A673 (cell line): ENCODE measurements at regions not wholly inside any gene's neighbourhood (a gene's known extent, or its start where the extent isn't known, plus 50 kb on each side); places are given as distances from the start of the nearest gene placed in this dataset.

Experiments
- BruUV-seq: library from RNA; stranded (reverse); fragments of 400-500 nt; replicated peaks from 2 replicates; lab custom pipeline; 2021; lab: Mats Ljungman, UMichigan
- CTCF ChIA-PET: fragments of 300-600 bp; sonication (Branson Sonifier 250); formaldehyde crosslinking; loops from one replicate; lab custom pipeline; 2022; ENCODE audit warnings: antibody characterized with exemption; lab: Charles Lee
- POLR2A ChIA-PET: fragments of 300-600 bp; sonication (Branson Sonifier 250); formaldehyde crosslinking; loops from one replicate; lab custom pipeline; 2022; ENCODE audit warnings: antibody characterized with exemption; ENCODE audit not compliant: low non-redundant PET; lab: Charles Lee
- DNase-seq: peaks from one replicate; pipeline ENCODE4 v3.0.0-alpha.2; 2015; ENCODE audit warnings: low spot score
- H3K27ac ChIP-seq: fragments of 200-600 bp; sonication (generic); 2 replicates; pipeline ENCODE4 v1.5.1; 2016; ENCODE audit warnings: mixed run types, low read depth, mild to moderate bottlenecking, mixed read lengths, antibody characterized with exemption, low read length; ENCODE audit not compliant: poor library complexity, severe bottlenecking
- H3K27me3 ChIP-seq: fragments of 200-600 bp; sonication (generic); replicated peaks from 2 replicates; pipeline ENCODE4 v1.6.1; 2017; ENCODE audit warnings: mixed run types, low read depth, mild to moderate bottlenecking, mixed read lengths, antibody characterized with exemption, low read length; ENCODE audit not compliant: insufficient read depth, poor library complexity
- H3K36me3 ChIP-seq: fragments of 200-600 bp; sonication (generic); 2 replicates; pipeline ENCODE4 v1.6.1; 2016; ENCODE audit warnings: mixed run types, mild to moderate bottlenecking, mixed read lengths, antibody characterized with exemption, low read length; ENCODE audit not compliant: insufficient read depth, poor library complexity, severe bottlenecking
- H3K4me1 ChIP-seq: fragments of 200-600 bp; sonication (generic); 2 replicates; pipeline ENCODE4 v1.6.1; 2017; ENCODE audit warnings: mixed run types, mild to moderate bottlenecking, mixed read lengths, antibody characterized with exemption, low read length; ENCODE audit not compliant: insufficient read depth, poor library complexity, severe bottlenecking
- H3K4me3 ChIP-seq: fragments of 200-600 bp; sonication (generic); 2 replicates; pipeline ENCODE4 v1.5.1; 2016; ENCODE audit warnings: low read depth, mixed run types, mild to moderate bottlenecking, mixed read lengths, low read length; ENCODE audit not compliant: poor library complexity, severe bottlenecking
- H3K9me3 ChIP-seq: fragments of 200-600 bp; sonication (generic); 2 replicates; pipeline ENCODE4 v1.6.1; 2016; ENCODE audit warnings: mixed run types, low read depth, mild to moderate bottlenecking, mixed read lengths, antibody characterized with exemption, low read length; ENCODE audit not compliant: poor library complexity, severe bottlenecking
- CTCF ChIP-seq: fragments of 300-800, 200-600 bp; sonication (generic); conservative IDR thresholded peaks from 2 replicates; pipeline ENCODE4 v1.5.1; 2017; ENCODE audit warnings: low read depth, mild to moderate bottlenecking, antibody characterized with exemption, low read length, moderate library complexity, mixed read lengths
- EZH2 ChIP-seq: fragments of 200-600 bp; sonication (generic); IDR thresholded peaks from 2 replicates; pipeline ENCODE4 v1.6.1; 2017; ENCODE audit warnings: borderline replicate concordance, low read depth, mild to moderate bottlenecking, mixed read lengths, antibody characterized with exemption, low read length; ENCODE audit not compliant: poor library complexity, severe bottlenecking
- intact Hi-C: fragments of 100-400 bp; cut with micrococcal nuclease; formaldehyde crosslinking; loops from one replicate; pipeline ENCODE4 v1.10.0; 2022; ENCODE audit not compliant: unreplicated experiment

GRCh38 chr12:84276215-84276614 lies 636.4 kb downstream of the SLC6A15 start:
- intact Hi-C loops = no loop called here
- Histone ChIP-seq H3K36me3 (no peaks in the 10 kb centered on the region), H3K4me3 (no peak overlapping the region), H3K4me1 (no peaks in the 10 kb centered on the region), H3K27me3 (no peaks in the 10 kb centered on the region), H3K9me3 (no peaks in the 10 kb centered on the region), H3K27ac (no peak overlapping the region)
- ChIA-PET CTCF (no interaction called here), POLR2A (no interaction called here)
- DNase-seq = no peak
- TF ChIP-seq CTCF (no peak), EZH2 (no peak)
- BruUV-seq = no TSS peak

GRCh38 chr12:84272324-84272723 lies 640.3 kb downstream of the SLC6A15 start:
- Histone ChIP-seq H3K9me3 (no peaks in the 10 kb centered on the region), H3K27me3 (no peaks in the 10 kb centered on the region), H3K27ac (no peak overlapping the region), H3K4me1 (no peaks in the 10 kb centered on the region), H3K4me3 (no peak overlapping the region), H3K36me3 (no peaks in the 10 kb centered on the region)
- BruUV-seq = no TSS peak
- intact Hi-C loops = no loop called here
- DNase-seq = no peak
- CTCF ChIA-PET = interaction anchor here (0.6 kb wide), 1 partner anchor 1199 kb away, joined by 6 read pairs; no protein-coding TSS in a partner anchor
- TF ChIP-seq EZH2 = no peak
- no peak for TF ChIP-seq CTCF
- POLR2A ChIA-PET = no interaction called here

DNA sequence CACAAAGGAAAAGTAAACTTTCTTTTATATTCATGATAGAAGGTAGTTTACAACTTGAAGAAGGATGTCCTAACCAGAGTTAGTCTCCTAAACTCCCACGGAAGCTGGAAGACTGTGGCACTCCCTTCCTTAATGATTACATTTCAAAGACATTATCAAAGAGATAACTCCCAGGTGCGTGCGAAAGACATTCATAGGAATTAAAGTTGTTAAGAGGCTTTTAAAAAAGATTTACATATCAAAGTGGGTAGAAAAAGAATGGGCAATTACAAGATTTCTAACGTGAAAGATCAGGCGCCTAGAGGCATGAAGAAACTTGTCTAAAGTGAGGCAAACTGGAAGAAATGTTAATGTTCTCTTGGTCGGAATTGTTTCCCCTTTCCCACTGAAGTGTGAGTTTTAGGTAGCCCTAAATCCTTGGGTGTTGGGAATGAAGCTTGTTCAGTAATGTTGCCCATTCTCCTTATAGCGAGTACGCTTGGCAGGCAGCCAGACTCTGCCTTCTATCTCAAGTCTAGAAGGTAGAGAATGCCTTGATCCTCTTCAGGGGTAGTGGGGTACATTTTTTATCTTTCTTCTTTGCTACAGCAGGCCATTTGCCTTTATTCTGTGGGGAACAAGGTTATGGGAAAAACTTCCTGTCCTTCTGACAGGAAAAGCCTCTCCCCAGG lies 642.0 kb downstream of the SLC6A15 start:
- H3K9me3 ChIP-seq = no peaks in the 10 kb centered on the region
- no peak for TF ChIP-seq CTCF
- TF ChIP-seq EZH2 = no peak
- CTCF ChIA-PET = no interaction called here
- BruUV-seq = no TSS peak
- intact Hi-C loops = no loop called here
- no peaks in the 10 kb centered on the region for H3K4me1 ChIP-seq
- peak; percentile 2 for DNase-seq
- no peak overlapping the region for H3K27ac ChIP-seq
- no peak overlapping the region for H3K4me3 ChIP-seq
- POLR2A ChIA-PET = no interaction called here
- no peaks in the 10 kb centered on the region for H3K27me3 ChIP-seq
- no peaks in the 10 kb centered on the region for H3K36me3 ChIP-seq
